SK-N-SH treated with all-trans-retinoic acid at 6 μM for 48 hours (cell line): ENCODE measurements at regions not wholly inside any gene's neighbourhood (a gene's known extent, or its start where the extent isn't known, plus 50 kb on each side); places are given as distances from the start of the nearest gene placed in this dataset.
"Not testable (repeated sequence)": the region's sequence is repeated elsewhere in the genome, so short reads cannot be mapped to it uniquely, and the experiment has no call there.

Source experiments
- ATAC-seq: fragments of 200-7000 bp; cut with Tn5 transposase; 3 replicates; pipeline ENCODE4 v1.9.1; 2020; ENCODE audit warnings: mild to moderate bottlenecking, moderate library complexity
- ARNTL ChIP-seq: fragments of 450-650 bp; formaldehyde crosslinking; IDR thresholded peaks from 2 replicates; pipeline ENCODE4 v1.5.0; 2020; ENCODE audit warnings: low read depth, mild to moderate bottlenecking, moderate library complexity, borderline replicate concordance
- BACH2 ChIP-seq: fragments of 250-450 bp; sonication (Bioruptor Pico); IDR thresholded peaks from 2 replicates; pipeline ENCODE4 v1.9.0; 2021; ENCODE audit warnings: mild to moderate bottlenecking, borderline replicate concordance
- CSDC2 ChIP-seq: fragments of 250-450 bp; sonication (Bioruptor Pico); IDR thresholded peaks from 2 replicates; pipeline ENCODE4 v1.5.0; 2020; ENCODE audit warnings: mild to moderate bottlenecking, moderate library complexity
- ESRRG ChIP-seq: fragments of 250-450 bp; sonication (Bioruptor Pico); IDR thresholded peaks from 2 replicates; pipeline ENCODE4 v1.6.1; 2021; ENCODE audit warnings: mild to moderate bottlenecking
- GLIS3 ChIP-seq: fragments of 250-450 bp; sonication (Bioruptor Pico); IDR thresholded peaks from 2 replicates; pipeline ENCODE4 v1.5.0; 2020; ENCODE audit warnings: mild to moderate bottlenecking, moderate library complexity
- PATZ1 ChIP-seq: fragments of 250-450 bp; sonication (Bioruptor Pico); IDR thresholded peaks from 2 replicates; pipeline ENCODE4 v1.8.0; 2020; ENCODE audit warnings: mild to moderate bottlenecking, moderate library complexity, borderline replicate concordance
- POU6F1 ChIP-seq: fragments of 250-450 bp; sonication (Bioruptor Pico); IDR thresholded peaks from 2 replicates; pipeline ENCODE4 v1.8.0; 2021; ENCODE audit warnings: low read depth, mild to moderate bottlenecking, moderate library complexity, borderline replicate concordance
- PPARA ChIP-seq: fragments of 250-450 bp; sonication (Bioruptor Pico); IDR thresholded peaks from 2 replicates; pipeline ENCODE4 v1.5.0; 2020; ENCODE audit warnings: mild to moderate bottlenecking, borderline replicate concordance
- RARB ChIP-seq: fragments of 250-450 bp; sonication (Bioruptor Pico); IDR thresholded peaks from 2 replicates; pipeline ENCODE4 v1.8.0; 2021; ENCODE audit warnings: mild to moderate bottlenecking, moderate library complexity
- SNAI2 ChIP-seq: fragments of 250-450 bp; sonication (Bioruptor Pico); IDR thresholded peaks from 2 replicates; pipeline ENCODE4 v1.5.0; 2020; ENCODE audit warnings: mild to moderate bottlenecking, moderate library complexity
- TOX ChIP-seq: fragments of 250-450 bp; sonication (Bioruptor Pico); IDR thresholded peaks from 2 replicates; pipeline ENCODE4 v1.8.0; 2021; ENCODE audit warnings: mild to moderate bottlenecking, moderate library complexity, borderline replicate concordance
- ZFP3 ChIP-seq: fragments of 250-450 bp; sonication (Bioruptor Pico); IDR thresholded peaks from 2 replicates; pipeline ENCODE4 v1.5.0; 2020; ENCODE audit warnings: mild to moderate bottlenecking, moderate library complexity
- ZFP30 ChIP-seq: fragments of 450-650 bp; formaldehyde crosslinking; IDR thresholded peaks from 2 replicates; pipeline ENCODE4 v1.5.0; 2022; ENCODE audit warnings: mild to moderate bottlenecking, moderate library complexity
- ZNF70 ChIP-seq: fragments of 450-650 bp; formaldehyde crosslinking; IDR thresholded peaks from 2 replicates; pipeline ENCODE4 v1.5.0; 2020; ENCODE audit warnings: mild to moderate bottlenecking, moderate library complexity
- TF ChIP-seq, protein P1 (sequence below): fragments of 250-450 bp; sonication (Bioruptor Pico); IDR thresholded peaks from 2 replicates; pipeline ENCODE4 v1.5.0; 2020; ENCODE audit warnings: mild to moderate bottlenecking, moderate library complexity
- TF ChIP-seq, protein P2 (sequence below): fragments of 250-450 bp; sonication (Bioruptor Pico); IDR thresholded peaks from 2 replicates; pipeline ENCODE4 v1.5.1; 2020; ENCODE audit warnings: low read depth, mild to moderate bottlenecking, moderate library complexity
- TF ChIP-seq, protein P3 (sequence below): fragments of 250-450 bp; sonication (Bioruptor Pico); IDR thresholded peaks from 2 replicates; pipeline ENCODE4 v1.5.1; 2021; ENCODE audit warnings: mild to moderate bottlenecking, moderate library complexity

- TF ChIP-seq, protein P1, sequence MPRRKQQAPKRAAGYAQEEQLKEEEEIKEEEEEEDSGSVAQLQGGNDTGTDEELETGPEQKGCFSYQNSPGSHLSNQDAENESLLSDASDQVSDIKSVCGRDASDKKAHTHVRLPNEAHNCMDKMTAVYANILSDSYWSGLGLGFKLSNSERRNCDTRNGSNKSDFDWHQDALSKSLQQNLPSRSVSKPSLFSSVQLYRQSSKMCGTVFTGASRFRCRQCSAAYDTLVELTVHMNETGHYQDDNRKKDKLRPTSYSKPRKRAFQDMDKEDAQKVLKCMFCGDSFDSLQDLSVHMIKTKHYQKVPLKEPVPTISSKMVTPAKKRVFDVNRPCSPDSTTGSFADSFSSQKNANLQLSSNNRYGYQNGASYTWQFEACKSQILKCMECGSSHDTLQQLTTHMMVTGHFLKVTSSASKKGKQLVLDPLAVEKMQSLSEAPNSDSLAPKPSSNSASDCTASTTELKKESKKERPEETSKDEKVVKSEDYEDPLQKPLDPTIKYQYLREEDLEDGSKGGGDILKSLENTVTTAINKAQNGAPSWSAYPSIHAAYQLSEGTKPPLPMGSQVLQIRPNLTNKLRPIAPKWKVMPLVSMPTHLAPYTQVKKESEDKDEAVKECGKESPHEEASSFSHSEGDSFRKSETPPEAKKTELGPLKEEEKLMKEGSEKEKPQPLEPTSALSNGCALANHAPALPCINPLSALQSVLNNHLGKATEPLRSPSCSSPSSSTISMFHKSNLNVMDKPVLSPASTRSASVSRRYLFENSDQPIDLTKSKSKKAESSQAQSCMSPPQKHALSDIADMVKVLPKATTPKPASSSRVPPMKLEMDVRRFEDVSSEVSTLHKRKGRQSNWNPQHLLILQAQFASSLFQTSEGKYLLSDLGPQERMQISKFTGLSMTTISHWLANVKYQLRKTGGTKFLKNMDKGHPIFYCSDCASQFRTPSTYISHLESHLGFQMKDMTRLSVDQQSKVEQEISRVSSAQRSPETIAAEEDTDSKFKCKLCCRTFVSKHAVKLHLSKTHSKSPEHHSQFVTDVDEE (CRISPR knock-in tag), result no peak
Measured at GRCh38 chr12:34218193-34219045, 196.1 kb downstream of the ALG10 start (continued).

DNA sequence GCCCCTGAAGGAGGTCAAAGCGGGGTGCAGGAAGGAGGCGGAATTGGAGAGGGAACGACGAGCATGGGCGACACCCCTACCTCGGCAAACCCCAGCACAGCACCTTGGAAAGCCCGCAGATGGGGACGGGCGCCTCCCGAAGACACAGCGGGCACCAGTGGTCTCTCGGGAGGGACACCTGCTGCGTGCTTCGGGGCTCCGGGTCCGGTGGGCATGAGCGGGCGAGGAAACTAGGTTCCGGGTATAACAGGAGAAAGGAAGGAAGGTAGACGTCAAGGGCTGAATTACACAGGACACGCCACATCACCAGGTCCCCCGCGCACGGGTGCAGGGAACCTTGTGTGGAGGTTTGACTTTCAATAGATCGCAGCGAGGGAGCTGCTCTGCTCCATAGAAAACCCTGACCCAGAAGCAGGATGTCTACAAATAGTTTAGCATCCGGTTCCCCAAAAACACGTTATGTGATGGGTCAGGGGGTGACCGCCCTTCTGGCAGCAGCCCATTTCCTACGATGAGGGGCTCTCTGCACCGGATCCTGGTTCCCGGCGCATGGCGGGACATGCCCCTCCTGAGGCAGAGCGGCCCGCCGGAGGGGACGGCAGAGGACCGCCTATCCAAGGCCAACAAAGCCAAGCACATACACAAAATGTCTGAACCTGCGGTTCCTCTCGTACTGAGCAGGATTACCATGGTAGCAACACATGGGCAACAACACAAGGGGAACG, 196.9 kb downstream of the ALG10 start:
- peak; percentile 23; the same call in 2 of the 3 replicates for ATAC-seq
- TF ChIP-seq RARB (no peak), ESRRG (CRISPR knock-in tag) (no peak), ZFP3 (CRISPR knock-in tag) (no peak), PPARA (CRISPR knock-in tag) (no peak), TOX (CRISPR knock-in tag) (no peak), BACH2 (CRISPR knock-in tag) (no peak), PATZ1 (CRISPR knock-in tag) (no peak), GLIS3 (CRISPR knock-in tag) (no peak), SNAI2 (CRISPR knock-in tag) (no peak), ZFP30 (CRISPR knock-in tag) (no peak), ZNF70 (CRISPR knock-in tag) (no peak), ARNTL (CRISPR knock-in tag) (no peak), POU6F1 (CRISPR knock-in tag) (no peak), CSDC2 (CRISPR knock-in tag) (no peak)
- TF ChIP-seq, protein P1 (CRISPR knock-in tag), result no peak
- TF ChIP-seq, protein P2, sequence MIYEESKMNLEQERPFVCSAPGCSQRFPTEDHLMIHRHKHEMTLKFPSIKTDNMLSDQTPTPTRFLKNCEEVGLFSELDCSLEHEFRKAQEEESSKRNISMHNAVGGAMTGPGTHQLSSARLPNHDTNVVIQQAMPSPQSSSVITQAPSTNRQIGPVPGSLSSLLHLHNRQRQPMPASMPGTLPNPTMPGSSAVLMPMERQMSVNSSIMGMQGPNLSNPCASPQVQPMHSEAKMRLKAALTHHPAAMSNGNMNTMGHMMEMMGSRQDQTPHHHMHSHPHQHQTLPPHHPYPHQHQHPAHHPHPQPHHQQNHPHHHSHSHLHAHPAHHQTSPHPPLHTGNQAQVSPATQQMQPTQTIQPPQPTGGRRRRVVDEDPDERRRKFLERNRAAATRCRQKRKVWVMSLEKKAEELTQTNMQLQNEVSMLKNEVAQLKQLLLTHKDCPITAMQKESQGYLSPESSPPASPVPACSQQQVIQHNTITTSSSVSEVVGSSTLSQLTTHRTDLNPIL (CRISPR knock-in tag), result no peak
- TF ChIP-seq, protein P3, sequence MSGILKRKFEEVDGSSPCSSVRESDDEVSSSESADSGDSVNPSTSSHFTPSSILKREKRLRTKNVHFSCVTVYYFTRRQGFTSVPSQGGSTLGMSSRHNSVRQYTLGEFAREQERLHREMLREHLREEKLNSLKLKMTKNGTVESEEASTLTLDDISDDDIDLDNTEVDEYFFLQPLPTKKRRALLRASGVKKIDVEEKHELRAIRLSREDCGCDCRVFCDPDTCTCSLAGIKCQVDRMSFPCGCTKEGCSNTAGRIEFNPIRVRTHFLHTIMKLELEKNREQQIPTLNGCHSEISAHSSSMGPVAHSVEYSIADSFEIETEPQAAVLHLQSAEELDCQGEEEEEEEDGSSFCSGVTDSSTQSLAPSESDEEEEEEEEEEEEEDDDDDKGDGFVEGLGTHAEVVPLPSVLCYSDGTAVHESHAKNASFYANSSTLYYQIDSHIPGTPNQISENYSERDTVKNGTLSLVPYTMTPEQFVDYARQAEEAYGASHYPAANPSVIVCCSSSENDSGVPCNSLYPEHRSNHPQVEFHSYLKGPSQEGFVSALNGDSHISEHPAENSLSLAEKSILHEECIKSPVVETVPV (CRISPR knock-in tag), result no peak

DNA sequence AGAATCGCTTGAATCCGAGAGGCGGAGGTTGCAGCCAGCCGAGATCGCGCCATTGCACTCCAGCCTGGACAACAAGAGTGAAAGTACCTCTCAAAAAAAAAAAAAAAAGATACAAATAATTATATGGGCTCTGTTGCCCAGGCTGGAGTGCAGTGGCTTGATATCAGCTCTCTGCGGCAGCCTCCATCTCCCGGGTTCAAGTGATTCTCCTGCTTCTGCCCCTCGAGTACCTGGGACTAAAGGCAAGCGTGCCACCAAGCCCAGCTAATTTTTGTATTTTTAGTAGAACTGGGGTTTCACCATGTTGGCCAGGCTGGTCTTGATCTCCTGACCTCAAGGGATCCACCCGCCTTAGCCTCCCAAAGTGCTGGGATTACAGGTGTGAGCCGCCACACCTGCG, 197.8 kb downstream of the ALG10 start:
- not testable (repeated sequence) for ATAC-seq
